HEK293 (cell line): ENCODE measurements at regions not wholly inside any gene's neighbourhood (a gene's known extent, or its start where the extent isn't known, plus 50 kb on each side); places are given as distances from the start of the nearest gene placed in this dataset.

Experiments
- CTCF ChIA-PET: fragments of 350-600 bp; formaldehyde crosslinking; extraction: SDS; loops from one replicate; lab custom pipeline; 2021; ENCODE audit warnings: antibody characterized with exemption; lab: Yijun Ruan, JAX
- POLR2A ChIA-PET: fragments of 300-600 bp; formaldehyde crosslinking; extraction: SDS; loops from one replicate; lab custom pipeline; 2020; ENCODE audit warnings: antibody characterized with exemption, inconsistent platforms; lab: Yijun Ruan, JAX
- H3K27ac ChIP-seq: fragments of 200-500 bp; sonication (Bioruptor generic); 2 replicates; pipeline ENCODE4 v1.5.1; 2014; ENCODE audit warnings: low read depth, low read length, control low read depth, inconsistent platforms; ENCODE audit errors: extremely low read depth
- H3K36me3 ChIP-seq, 2 experiments: fragments of 200-500 bp in 1 of 2; sonication (Bioruptor generic) in 1 of 2; 1 replicate in 1 of 2; 2 replicates in 1 of 2; pipeline ENCODE4 v1.5.1; 2014 to 2017; ENCODE audit warnings: inconsistent platforms in 2 of 2, low read length in 2 of 2; ENCODE audit not compliant: control insufficient read depth in 2 of 2, insufficient read depth in 1 of 2
- H3K4me1 ChIP-seq: fragments of 200-500 bp; sonication (Bioruptor generic); 2 replicates; pipeline ENCODE4 v1.5.1; 2014; ENCODE audit warnings: mild to moderate bottlenecking, low read length, inconsistent platforms; ENCODE audit not compliant: control insufficient read depth, insufficient read depth
- H3K4me3 ChIP-seq: 2 replicates; pipeline ENCODE4 v1.5.1; 2011; ENCODE audit warnings: low read depth, mild to moderate bottlenecking, control low read depth, low read length, moderate library complexity
- H3K9me3 ChIP-seq: fragments of 200-500 bp; sonication (Bioruptor generic); 2 replicates; pipeline ENCODE4 v1.5.1; 2014; ENCODE audit warnings: low read depth, low read length, inconsistent platforms; ENCODE audit not compliant: control insufficient read depth, insufficient read depth
- ATF2 ChIP-seq: fragments of 450-650 bp; formaldehyde crosslinking; IDR thresholded peaks from 2 replicates; pipeline ENCODE4 v1.5.1; 2016; ENCODE audit warnings: missing biosample characterization, missing genetic modification characterization, low read depth
- MYNN ChIP-seq: fragments of 450-650 bp; formaldehyde crosslinking; IDR thresholded peaks from 2 replicates; pipeline ENCODE4 v1.5.1; 2016; ENCODE audit warnings: missing biosample characterization, missing genetic modification characterization, borderline replicate concordance
- SETDB1 ChIP-seq: IDR thresholded peaks from one replicate; pipeline ENCODE4 v1.6.1; 2017; ENCODE audit warnings: mild to moderate bottlenecking, low read length, moderate library complexity, mixed read lengths; ENCODE audit not compliant: insufficient read length
- SP3 ChIP-seq: fragments of 450-650 bp; formaldehyde crosslinking; IDR thresholded peaks from 2 replicates; pipeline ENCODE4 v1.5.1; 2016; ENCODE audit warnings: missing biosample characterization, missing genetic modification characterization
- ZBTB11 ChIP-seq: fragments of 450-650 bp; formaldehyde crosslinking; conservative IDR thresholded peaks from 2 replicates; pipeline ENCODE4 v1.5.1; 2016; ENCODE audit warnings: low read depth, missing biosample characterization, missing genetic modification characterization
- ZBTB20 ChIP-seq: fragments of 450-650 bp; formaldehyde crosslinking; IDR thresholded peaks from 2 replicates; pipeline ENCODE4 v1.5.1; 2016; ENCODE audit warnings: missing biosample characterization, missing genetic modification characterization
- ZIC2 ChIP-seq: fragments of 450-650 bp; formaldehyde crosslinking; IDR thresholded peaks from 2 replicates; pipeline ENCODE4 v1.5.1; 2016; ENCODE audit warnings: missing biosample characterization, missing genetic modification characterization
- ZNF132 ChIP-seq: fragments of 450-650 bp; formaldehyde crosslinking; IDR thresholded peaks from 2 replicates; pipeline ENCODE4 v1.5.1; 2017; ENCODE audit warnings: missing biosample characterization, missing genetic modification characterization, borderline replicate concordance
- ZNF133 ChIP-seq: fragments of 450-650 bp; formaldehyde crosslinking; IDR thresholded peaks from 2 replicates; pipeline ENCODE4 v1.5.1; 2016; ENCODE audit warnings: missing biosample characterization, missing genetic modification characterization
- ZNF211 ChIP-seq: fragments of 450-650 bp; formaldehyde crosslinking; IDR thresholded peaks from 2 replicates; pipeline ENCODE4 v1.5.1; 2016; ENCODE audit warnings: low read depth, missing biosample characterization, missing genetic modification characterization
- ZNF266 ChIP-seq: fragments of 450-650 bp; formaldehyde crosslinking; IDR thresholded peaks from 2 replicates; pipeline ENCODE4 v1.5.1; 2016; ENCODE audit warnings: missing biosample characterization, missing genetic modification characterization, low read depth
- ZNF433 ChIP-seq: fragments of 450-650 bp; formaldehyde crosslinking; IDR thresholded peaks from 2 replicates; pipeline ENCODE4 v1.5.1; 2016; ENCODE audit warnings: missing biosample characterization, missing genetic modification characterization, low read depth
- ZNF544 ChIP-seq: fragments of 450-650 bp; formaldehyde crosslinking; IDR thresholded peaks from 2 replicates; pipeline ENCODE4 v1.5.0; 2017; ENCODE audit warnings: missing biosample characterization, missing genetic modification characterization
- ZNF658 ChIP-seq: fragments of 450-650 bp; formaldehyde crosslinking; IDR thresholded peaks from 2 replicates; pipeline ENCODE4; 2016; ENCODE audit warnings: missing biosample characterization, missing genetic modification characterization
- ZNF660 ChIP-seq: fragments of 450-650 bp; IDR thresholded peaks from 2 replicates; pipeline ENCODE4 v1.5.1; 2018; ENCODE audit warnings: missing biosample characterization, mild to moderate bottlenecking, missing genetic modification characterization
- ZXDB ChIP-seq: fragments of 450-650 bp; formaldehyde crosslinking; IDR thresholded peaks from 2 replicates; pipeline ENCODE4 v1.5.1; 2016; ENCODE audit warnings: missing biosample characterization, missing genetic modification characterization
- TF ChIP-seq, protein P1 (sequence below): fragments of 450-650 bp; formaldehyde crosslinking; IDR thresholded peaks from 2 replicates; pipeline ENCODE4 v1.5.1; 2016; ENCODE audit warnings: missing biosample characterization, missing genetic modification characterization
- TF ChIP-seq, protein P2 (sequence below): fragments of 450-650 bp; formaldehyde crosslinking; IDR thresholded peaks from 2 replicates; pipeline ENCODE4 v1.5.1; 2016; ENCODE audit warnings: missing biosample characterization, missing genetic modification characterization
- TF ChIP-seq, protein P3 (sequence below): fragments of 450-650 bp; formaldehyde crosslinking; IDR thresholded peaks from 2 replicates; pipeline ENCODE4 v1.5.1; 2016; ENCODE audit warnings: missing biosample characterization, missing genetic modification characterization

GRCh38 chr11:123272565-123272964 lies 77.5 kb upstream of the CLMP start:
- ChIA-PET CTCF (interaction anchor here (0.6 to 3.8 kb wide), 2 partner anchors 12 to 28 kb away, joined by 3 to 23 read pairs; no protein-coding TSS in a partner anchor), POLR2A (no interaction called here)
- no peak overlapping the region for H3K4me3 ChIP-seq
- no peaks in the 10 kb centered on the region for H3K36me3 ChIP-seq
- no peaks in the 10 kb centered on the region for H3K4me1 ChIP-seq
- H3K9me3 ChIP-seq, result no peaks in the 10 kb centered on the region
- H3K27ac ChIP-seq, result no peak overlapping the region
- TF ChIP-seq SP3 (tag by site-specific recombination) (no peak), ZBTB20 (tag by site-specific recombination) (0 out of 2 replicates have a peak, but pooled peaks have one; percentile 13), ZXDB (tag by site-specific recombination) (no peak)
- TF ChIP-seq, all 188 proteins: peak for 1

DNA sequence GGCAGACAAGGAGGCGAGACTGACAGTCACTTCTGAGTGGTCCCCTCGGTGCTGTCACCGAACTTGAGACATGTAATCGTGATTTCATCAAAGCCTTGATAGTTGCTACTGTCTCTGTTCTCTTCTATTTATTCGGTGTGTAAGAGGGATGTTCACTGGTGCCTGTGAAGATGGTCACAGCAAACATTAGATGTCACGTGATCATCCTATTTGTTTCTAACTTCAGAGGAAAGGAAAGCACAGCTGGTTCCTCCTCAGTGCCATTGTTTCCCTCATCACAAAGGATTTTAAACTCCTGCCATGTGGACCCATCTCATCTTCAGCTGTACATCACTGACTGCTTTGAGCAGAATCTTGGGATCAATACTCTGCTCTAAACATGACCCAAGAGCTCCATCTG lies 73.1 kb upstream of the CLMP start:
- no peaks in the 10 kb centered on the region for H3K36me3 ChIP-seq
- peaks cover 6% of the 10 kb centered on the region for H3K4me1 ChIP-seq
- ChIA-PET POLR2A (interaction anchor here (0.6 kb wide), 1 partner anchor 16 kb away, joined by 7 read pairs; no protein-coding TSS in a partner anchor), CTCF (interaction anchor here (0.7 to 1.3 kb wide), 3 partner anchors 21 to 139 kb away, joined by 3 to 4 read pairs (median 3); no protein-coding TSS in a partner anchor)
- TF ChIP-seq ZNF211 (tag by site-specific recombination) (no peak), ZBTB11 (tag by site-specific recombination) (no peak), ZNF658 (tag by site-specific recombination) (no peak), ZIC2 (tag by site-specific recombination) (no peak), ATF2 (tag by site-specific recombination) (no peak)
- TF ChIP-seq, protein P1, sequence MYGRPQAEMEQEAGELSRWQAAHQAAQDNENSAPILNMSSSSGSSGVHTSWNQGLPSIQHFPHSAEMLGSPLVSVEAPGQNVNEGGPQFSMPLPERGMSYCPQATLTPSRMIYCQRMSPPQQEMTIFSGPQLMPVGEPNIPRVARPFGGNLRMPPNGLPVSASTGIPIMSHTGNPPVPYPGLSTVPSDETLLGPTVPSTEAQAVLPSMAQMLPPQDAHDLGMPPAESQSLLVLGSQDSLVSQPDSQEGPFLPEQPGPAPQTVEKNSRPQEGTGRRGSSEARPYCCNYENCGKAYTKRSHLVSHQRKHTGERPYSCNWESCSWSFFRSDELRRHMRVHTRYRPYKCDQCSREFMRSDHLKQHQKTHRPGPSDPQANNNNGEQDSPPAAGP (tag by site-specific recombination), result no peak
- TF ChIP-seq, protein P2, sequence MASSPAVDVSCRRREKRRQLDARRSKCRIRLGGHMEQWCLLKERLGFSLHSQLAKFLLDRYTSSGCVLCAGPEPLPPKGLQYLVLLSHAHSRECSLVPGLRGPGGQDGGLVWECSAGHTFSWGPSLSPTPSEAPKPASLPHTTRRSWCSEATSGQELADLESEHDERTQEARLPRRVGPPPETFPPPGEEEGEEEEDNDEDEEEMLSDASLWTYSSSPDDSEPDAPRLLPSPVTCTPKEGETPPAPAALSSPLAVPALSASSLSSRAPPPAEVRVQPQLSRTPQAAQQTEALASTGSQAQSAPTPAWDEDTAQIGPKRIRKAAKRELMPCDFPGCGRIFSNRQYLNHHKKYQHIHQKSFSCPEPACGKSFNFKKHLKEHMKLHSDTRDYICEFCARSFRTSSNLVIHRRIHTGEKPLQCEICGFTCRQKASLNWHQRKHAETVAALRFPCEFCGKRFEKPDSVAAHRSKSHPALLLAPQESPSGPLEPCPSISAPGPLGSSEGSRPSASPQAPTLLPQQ, result no peak
- H3K9me3 ChIP-seq, result no peaks in the 10 kb centered on the region
- no peak overlapping the region for H3K27ac ChIP-seq
- H3K4me3 ChIP-seq, result no peak overlapping the region

DNA sequence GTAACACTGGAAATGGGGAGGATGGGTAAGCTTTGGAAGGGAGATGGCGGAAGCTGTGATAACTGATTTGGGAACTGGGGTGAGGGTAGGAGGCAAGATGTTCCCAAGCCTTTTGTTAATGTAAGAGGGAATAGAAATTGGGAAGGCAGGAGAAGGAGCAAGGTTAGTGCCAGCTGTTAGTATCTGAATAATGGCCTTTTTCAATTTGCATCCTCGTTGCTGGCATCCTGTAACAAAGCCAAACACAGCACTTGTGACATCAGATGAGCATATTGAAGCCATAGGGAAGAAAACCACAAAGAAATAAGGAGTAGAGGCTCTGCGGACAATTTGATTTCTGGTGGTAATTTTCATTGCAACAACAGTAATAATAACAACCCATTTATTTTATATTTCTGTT lies 70.9 kb upstream of the CLMP start:
- Histone ChIP-seq H3K36me3 (no peaks in the 10 kb centered on the region), H3K27ac (no peak overlapping the region), H3K4me3 (no peak overlapping the region), H3K4me1 (peaks cover 6% of the 10 kb centered on the region), H3K9me3 (no peaks in the 10 kb centered on the region)
- ChIA-PET CTCF (interaction anchor here (0.8 to 1.7 kb wide), 3 partner anchors 9 to 163 kb away, joined by 3 to 5 read pairs (median 5); no protein-coding TSS in a partner anchor), POLR2A (no interaction called here)
- TF ChIP-seq ZNF433 (tag by site-specific recombination) (no peak), MYNN (tag by site-specific recombination) (no peak), ZNF266 (tag by site-specific recombination) (no peak), SETDB1 (no peak), ZNF133 (tag by site-specific recombination) (no peak), ZNF544 (tag by site-specific recombination) (no peak), ZNF132 (no peak), ZNF660 (no peak)
- TF ChIP-seq, protein P3, sequence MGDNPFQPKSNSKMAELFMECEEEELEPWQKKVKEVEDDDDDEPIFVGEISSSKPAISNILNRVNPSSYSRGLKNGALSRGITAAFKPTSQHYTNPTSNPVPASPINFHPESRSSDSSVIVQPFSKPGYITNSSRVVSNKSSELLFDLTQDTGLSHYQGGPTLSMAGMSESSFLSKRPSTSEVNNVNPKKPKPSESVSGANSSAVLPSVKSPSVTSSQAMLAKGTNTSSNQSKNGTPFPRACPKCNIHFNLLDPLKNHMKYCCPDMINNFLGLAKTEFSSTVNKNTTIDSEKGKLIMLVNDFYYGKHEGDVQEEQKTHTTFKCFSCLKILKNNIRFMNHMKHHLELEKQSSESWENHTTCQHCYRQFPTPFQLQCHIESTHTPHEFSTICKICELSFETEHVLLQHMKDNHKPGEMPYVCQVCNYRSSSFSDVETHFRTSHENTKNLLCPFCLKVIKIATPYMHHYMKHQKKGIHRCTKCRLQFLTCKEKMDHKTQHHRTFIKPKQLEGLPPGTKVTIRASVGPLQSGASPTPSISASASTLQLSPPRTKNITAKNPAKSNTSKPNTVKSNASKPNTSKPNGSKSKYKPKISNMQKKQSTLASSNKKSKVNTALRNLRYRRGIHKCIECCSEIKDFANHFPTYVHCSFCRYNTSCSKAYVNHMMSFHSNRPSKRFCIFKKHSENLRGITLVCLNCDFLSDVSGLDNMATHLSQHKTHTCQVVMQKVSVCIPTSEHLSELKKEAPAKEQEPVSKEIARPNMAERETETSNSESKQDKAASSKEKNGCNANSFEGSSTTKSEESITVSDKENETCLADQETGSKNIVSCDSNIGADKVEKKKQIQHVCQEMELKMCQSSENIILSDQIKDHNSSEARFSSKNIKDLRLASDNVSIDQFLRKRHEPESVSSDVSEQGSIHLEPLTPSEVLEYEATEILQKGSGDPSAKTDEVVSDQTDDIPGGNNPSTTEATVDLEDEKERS (tag by site-specific recombination), result no peak
